ENCODE measurements at regions not wholly inside any gene's neighbourhood (a gene's known extent, or its start where the extent isn't known, plus 50 kb on each side); places are given as distances from the start of the nearest gene placed in this dataset.

- Histone ChIP-seq H3K4me2 (ENCODE audit: control insufficient read depth, insufficient read depth) (no peak overlapping the region), H2AFZ (ENCODE audit: control insufficient read depth, low read depth, low read length) (no peak overlapping the region), H3K27ac (ENCODE audit: control insufficient read depth, insufficient read depth) (no peak overlapping the region), H3K4me3 (no peak overlapping the region), H3K4me1 (ENCODE audit: control insufficient read depth, insufficient read depth, low read length) (no peaks in the 10 kb centered on the region; the same call in 1 of the 2 replicates), H3K9ac (ENCODE audit: control insufficient read depth, insufficient read depth, low read length) (no peak overlapping the region), H3K36me3 (ENCODE audit: control insufficient read depth in 2 of 2, insufficient read depth in 2 of 2, low read length in 1 of 2) (no peaks in the 10 kb centered on the region), H3K9me3 (replicated peaks; ENCODE audit: control insufficient read depth, insufficient read depth, low read length) (no peaks in the 10 kb centered on the region), H4K20me1 (ENCODE audit: control insufficient read depth, insufficient read depth) (no peaks in the 10 kb centered on the region), H3K79me2 (ENCODE audit: control insufficient read depth, insufficient read depth, low read length) (no peaks in the 10 kb centered on the region), H3K27me3 (replicated peaks in 1 of 2; ENCODE audit: control insufficient read depth in 2 of 2, insufficient read depth in 2 of 2, low read length in 1 of 2) (no peaks in the 10 kb centered on the region)
- SMC1A ChIA-PET (ENCODE audit: uncharacterized antibody, unreplicated experiment): interaction anchor here (1.0 kb wide), 1 partner anchor 577 kb away, joined by 3 read pairs; no protein-coding TSS in a partner anchor
- intact Hi-C loops (cut with micrococcal nuclease; ENCODE audit: unreplicated experiment) (no loop called here), in situ Hi-C loops (cut with MboI) (no loop called here)
- POLR2A ChIA-PET: interaction anchor here (0.6 kb wide), 1 partner anchor 298 kb away, joined by 4 read pairs; no protein-coding TSS in a partner anchor
- 76% methylated on average over 1 of the region's 1 CpG for WGBS (ENCODE audit: insufficient coverage, insufficient replicate concordance, low lambda C conversion rate, missing lambda C conversion rate)
- RAD21 ChIA-PET (ENCODE audit: unreplicated experiment): no interaction called here
- ATAC-seq: no peak
- CTCF ChIA-PET: interaction anchor here (1.6 kb wide), 1 partner anchor 497 kb away, joined by 6 read pairs; no protein-coding TSS in a partner anchor
- DNase-seq (ENCODE audit: low read depth, low spot score): no peak
- no peak for FAIRE-seq
- no TSS peak for BruUV-seq (replicated peaks)
- TF ChIP-seq CBX3 (IDR thresholded peaks at IDR 0.05; ENCODE audit: borderline replicate concordance, low read depth): no peak
- no peak for TF ChIP-seq SREBF2 (IDR thresholded peaks at IDR 0.05; ENCODE audit: low read length)
- no peak for TF ChIP-seq BACH1 (IDR thresholded peaks at IDR 0.05; ENCODE audit: borderline replicate concordance)
- TF ChIP-seq PKNOX1 (IDR thresholded peaks at IDR 0.05): no peak
- TF ChIP-seq TAF1 (IDR thresholded peaks at IDR 0.05; ENCODE audit: borderline replicate concordance, low read depth, low read length): no peak
- TF ChIP-seq TBL1XR1 (IDR thresholded peaks at IDR 0.05; ENCODE audit: low read depth, low read length): no peak
- no peak for TF ChIP-seq FOS (IDR thresholded peaks at IDR 0.05; ENCODE audit: borderline replicate concordance, extremely low read depth, insufficient read length)
- no peak for TF ChIP-seq ATF7 (IDR thresholded peaks at IDR 0.05; ENCODE audit: low read depth)
- no peak for TF ChIP-seq CHD2 (IDR thresholded peaks at IDR 0.05; ENCODE audit: borderline replicate concordance, low read depth, low read length)
Observed at GRCh38 chr14:89674240-89674639, 257.2 kb upstream of the FOXN3 start.

Measured in GM12878 (cell line).